ENCODE measurements at regions not wholly inside any gene's neighbourhood (a gene's known extent, or its start where the extent isn't known, plus 50 kb on each side); places are given as distances from the start of the nearest gene placed in this dataset.

DNA sequence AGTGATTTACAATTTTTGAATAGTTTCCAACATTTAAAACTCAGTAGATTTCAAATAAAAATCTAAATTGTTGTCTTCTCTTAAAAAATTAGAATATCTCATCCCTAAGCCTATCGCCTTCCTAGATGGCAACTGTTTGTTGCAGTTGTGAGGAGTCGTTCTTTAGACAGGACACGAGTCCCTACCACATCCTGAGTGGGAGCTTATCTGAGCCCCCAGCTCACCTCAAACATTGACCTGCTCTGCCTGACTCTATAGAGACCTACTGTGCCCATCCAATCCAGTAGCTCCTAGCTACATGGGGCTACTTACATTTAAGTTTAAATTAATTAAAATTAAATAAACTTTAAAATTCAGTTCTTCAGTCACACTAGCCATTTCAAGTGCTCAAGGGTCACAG is 434.7 kb downstream of the FOXO1 start:
- TF ChIP-seq GATA2 (IDR thresholded peaks at IDR 0.05; ENCODE audit: low read depth, low read length) (no peak), GATA3 (IDR thresholded peaks at IDR 0.05; ENCODE audit: low read depth, low read length) (no peak)

DNA sequence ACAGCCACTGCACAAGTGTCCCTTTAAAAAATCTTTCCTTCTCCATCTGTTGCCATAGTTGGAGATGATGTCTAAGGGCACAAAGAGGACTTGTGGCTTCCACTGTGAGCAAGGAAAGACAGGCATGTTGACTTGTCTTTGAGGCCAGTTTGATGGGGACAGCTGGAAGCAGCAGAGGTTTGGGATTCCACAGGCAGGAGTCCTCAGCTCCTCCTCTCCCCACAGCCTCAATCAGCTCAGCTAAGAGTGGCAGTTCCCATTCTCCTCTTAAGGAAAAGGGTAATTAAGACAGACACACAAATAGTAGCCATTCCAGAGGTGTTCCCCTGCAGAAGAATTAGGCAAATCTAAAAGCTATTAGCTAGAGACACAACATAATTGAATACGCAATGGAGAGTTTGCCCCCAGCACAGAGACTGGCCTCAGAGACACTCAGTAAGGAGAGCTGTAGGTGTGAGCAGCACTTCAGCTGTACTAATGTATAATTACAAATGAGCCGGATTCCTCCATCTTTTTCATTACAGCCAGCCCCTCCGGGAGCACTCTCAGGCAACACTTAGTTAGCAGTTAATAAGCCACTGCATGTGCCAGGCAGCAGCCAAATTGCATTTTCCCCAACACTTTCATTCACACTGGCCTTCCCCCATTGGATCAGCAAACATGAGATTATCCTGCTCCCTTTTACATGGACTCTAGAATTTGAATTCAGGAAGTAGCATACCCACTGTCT is 434.0 kb downstream of the FOXO1 start:
- TF ChIP-seq GATA2 (IDR thresholded peaks at IDR 0.05; ENCODE audit: low read depth, low read length) = no peak
- TF ChIP-seq GATA3 (IDR thresholded peaks at IDR 0.05; ENCODE audit: low read depth, low read length) = no peak

- no peak for TF ChIP-seq GATA2 (IDR thresholded peaks at IDR 0.05; ENCODE audit: low read depth, low read length)
- TF ChIP-seq GATA3 (IDR thresholded peaks at IDR 0.05; ENCODE audit: low read depth, low read length) = no peak
These were observed 432.7 kb downstream of the FOXO1 start for GRCh38 chr13:40233731-40234195.

DNA sequence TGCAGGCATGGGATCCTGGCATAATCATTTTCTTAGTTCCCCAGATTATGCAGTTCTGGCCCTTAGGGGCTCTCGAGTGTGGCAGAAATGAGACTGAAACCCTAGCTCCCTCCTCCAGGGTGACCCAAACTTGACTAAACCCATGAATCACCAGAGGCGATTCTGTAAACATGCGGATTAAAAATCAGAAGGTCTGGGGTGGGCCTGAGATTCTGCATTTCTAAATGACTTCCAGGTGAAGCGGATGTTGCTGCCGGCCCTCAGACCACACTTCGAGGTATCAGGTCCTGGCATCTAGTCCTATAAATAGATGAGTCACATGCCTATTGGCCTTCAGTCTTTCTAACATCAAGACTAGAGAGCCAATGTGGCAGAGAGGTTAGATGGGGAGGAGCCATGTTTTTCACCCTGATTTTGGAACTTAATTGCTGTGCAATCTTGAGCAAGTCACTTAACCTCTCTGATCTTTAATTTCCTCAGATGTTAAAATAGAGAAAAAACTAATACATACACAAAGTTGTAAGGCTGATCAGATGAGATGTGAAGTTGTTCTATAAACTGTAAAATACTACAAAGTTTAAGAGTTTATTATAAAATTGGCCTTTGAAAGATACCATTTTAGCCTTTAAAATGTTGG is 431.2 kb downstream of the FOXO1 start:
- TF ChIP-seq GATA2 (IDR thresholded peaks at IDR 0.05; ENCODE audit: low read depth, low read length) (no peak), GATA3 (IDR thresholded peaks at IDR 0.05; ENCODE audit: low read depth, low read length) (no peak)

GRCh38 chr13:40236566-40237168 is 429.8 kb downstream of the FOXO1 start:
- TF ChIP-seq GATA3 (IDR thresholded peaks at IDR 0.05; ENCODE audit: low read depth, low read length) (no peak), GATA2 (IDR thresholded peaks at IDR 0.05; ENCODE audit: low read depth, low read length) (no peak)

GRCh38 chr13:40238761-40239160 is 427.7 kb downstream of the FOXO1 start:
- no peak for TF ChIP-seq GATA2 (IDR thresholded peaks at IDR 0.05; ENCODE audit: low read depth, low read length)
- no peak for TF ChIP-seq GATA3 (IDR thresholded peaks at IDR 0.05; ENCODE audit: low read depth, low read length)

DNA sequence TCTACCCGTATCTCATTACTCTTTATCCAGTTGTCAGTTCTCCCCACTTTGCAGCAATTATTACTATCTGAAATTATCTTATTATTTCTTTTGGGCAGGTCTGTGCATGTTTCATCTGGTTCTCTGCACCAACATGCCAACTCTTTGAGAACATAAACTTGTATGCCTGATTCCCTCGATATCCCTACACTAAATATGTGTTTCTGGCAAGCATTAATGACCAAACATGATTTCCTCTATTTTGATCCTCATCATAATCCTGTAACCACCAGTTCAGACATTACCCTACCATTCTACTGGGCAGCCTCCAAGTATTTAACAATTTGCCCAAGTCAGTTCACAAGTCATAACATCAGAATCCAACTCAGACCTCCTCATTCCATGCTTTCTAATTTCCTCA is 426.1 kb downstream of the FOXO1 start:
- TF ChIP-seq GATA3 (IDR thresholded peaks at IDR 0.05; ENCODE audit: low read depth, low read length) (no peak), GATA2 (IDR thresholded peaks at IDR 0.05; ENCODE audit: low read depth, low read length) (no peak)

GRCh38 chr13:40241125-40241798 is 425.2 kb downstream of the FOXO1 start:
- TF ChIP-seq GATA2 (IDR thresholded peaks at IDR 0.05; ENCODE audit: low read depth, low read length) = no peak
- TF ChIP-seq GATA3 (IDR thresholded peaks at IDR 0.05; ENCODE audit: low read depth, low read length) = no peak

DNA sequence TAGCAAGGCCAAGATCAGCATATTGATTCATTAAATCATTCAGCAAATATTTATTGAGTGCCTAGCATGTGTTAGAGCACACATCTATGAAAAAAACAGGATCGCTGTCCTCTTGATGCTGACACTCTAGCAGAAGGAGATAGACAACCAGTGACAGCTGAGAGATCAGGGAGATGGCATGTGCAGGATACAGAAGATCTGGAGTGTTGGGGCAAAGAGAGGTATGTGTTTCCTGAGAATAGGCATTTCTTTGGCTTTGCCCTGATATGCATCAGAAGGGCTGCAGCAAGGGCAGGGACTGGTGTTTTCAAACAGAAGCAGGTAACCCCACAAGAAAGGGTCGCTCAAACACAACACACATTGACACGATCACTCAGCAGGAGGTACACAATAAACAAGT is 423.4 kb downstream of the FOXO1 start:
- TF ChIP-seq GATA2 (IDR thresholded peaks at IDR 0.05; ENCODE audit: low read depth, low read length) (no peak), GATA3 (IDR thresholded peaks at IDR 0.05; ENCODE audit: low read depth, low read length) (no peak)

DNA sequence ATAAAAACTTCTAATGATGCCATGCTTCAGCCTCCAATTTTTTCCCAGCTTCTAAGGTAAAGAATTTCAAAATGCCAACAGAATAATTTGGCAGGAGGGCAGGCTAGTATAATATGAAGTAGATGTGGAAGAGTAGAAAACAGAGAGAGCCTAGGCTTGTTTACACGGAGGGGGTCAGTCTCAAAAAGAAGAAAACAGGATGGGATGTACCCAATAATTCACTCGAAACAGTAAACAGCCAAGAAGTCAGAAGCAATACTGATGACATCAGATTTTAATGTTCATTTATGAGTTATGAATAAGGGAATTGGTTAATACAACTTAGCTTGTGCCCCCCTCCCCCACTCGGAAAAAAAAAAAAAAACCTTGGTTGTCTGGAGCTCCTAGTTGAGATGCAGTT is 422.5 kb downstream of the FOXO1 start:
- TF ChIP-seq GATA3 (IDR thresholded peaks at IDR 0.05; ENCODE audit: low read depth, low read length) (no peak), GATA2 (IDR thresholded peaks at IDR 0.05; ENCODE audit: low read depth, low read length) (no peak)

DNA sequence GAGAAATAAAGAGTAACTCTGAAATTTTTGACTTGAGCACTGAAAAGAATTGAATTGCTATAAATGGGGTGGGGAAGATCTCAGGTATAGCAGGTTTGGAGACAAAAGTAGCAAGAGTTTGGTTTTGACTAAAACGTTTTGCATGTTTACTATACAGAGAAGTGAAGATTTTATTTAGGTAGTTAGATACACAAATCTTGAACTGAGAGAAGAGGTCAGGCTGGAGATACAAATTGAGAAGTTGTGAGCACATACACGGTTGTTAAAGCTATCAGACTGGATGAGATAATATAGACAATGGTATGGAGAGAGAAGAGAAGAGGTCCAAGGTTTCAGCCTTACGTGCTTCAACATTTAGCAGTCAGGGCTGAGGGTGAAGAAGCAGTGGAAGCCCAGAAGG is 420.9 kb downstream of the FOXO1 start:
- TF ChIP-seq GATA2 (IDR thresholded peaks at IDR 0.05; ENCODE audit: low read depth, low read length) (no peak), GATA3 (IDR thresholded peaks at IDR 0.05; ENCODE audit: low read depth, low read length) (no peak)

DNA sequence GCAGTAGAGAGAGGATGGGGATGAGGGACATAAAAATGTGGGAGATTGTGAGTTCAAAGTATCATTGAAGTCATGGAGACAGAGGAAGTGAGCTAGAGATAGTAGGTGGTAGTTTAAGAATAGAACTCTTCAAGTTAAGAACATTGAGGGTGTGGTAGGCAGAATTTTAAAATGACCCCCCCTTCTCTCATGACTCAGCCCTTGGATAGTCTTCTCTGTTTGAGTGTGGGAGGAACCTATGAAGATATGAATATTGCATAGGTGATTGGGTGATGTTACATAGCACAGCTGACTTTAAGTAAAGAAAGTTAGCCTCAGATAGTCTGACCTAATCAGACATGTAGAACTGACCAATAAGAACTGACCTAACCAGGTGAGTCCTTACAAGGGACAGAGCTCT is 418.6 kb downstream of the FOXO1 start:
- no peak for TF ChIP-seq GATA3 (IDR thresholded peaks at IDR 0.05; ENCODE audit: low read depth, low read length)
- TF ChIP-seq GATA2 (IDR thresholded peaks at IDR 0.05; ENCODE audit: low read depth, low read length) = no peak

GRCh38 chr13:40251343-40252032 is 415.0 kb downstream of the FOXO1 start:
- no peak for TF ChIP-seq GATA3 (IDR thresholded peaks at IDR 0.05; ENCODE audit: low read depth, low read length)
- TF ChIP-seq GATA2 (IDR thresholded peaks at IDR 0.05; ENCODE audit: low read depth, low read length) = no peak

- TF ChIP-seq GATA3 (IDR thresholded peaks at IDR 0.05; ENCODE audit: low read depth, low read length) = no peak
- no peak for TF ChIP-seq GATA2 (IDR thresholded peaks at IDR 0.05; ENCODE audit: low read depth, low read length)
These were observed 414.2 kb downstream of the FOXO1 start for GRCh38 chr13:40252241-40252640.

All from SH-SY5Y (cell line).